CMK (cell line): ENCODE measurements at regions not wholly inside any gene's neighbourhood (a gene's known extent, or its start where the extent isn't known, plus 50 kb on each side); places are given as distances from the start of the nearest gene placed in this dataset.

Experiments
- DNase-seq: peaks from one replicate; pipeline ENCODE4 v3.0.0-alpha.2; 2010; ENCODE audit warnings: low read depth

DNA sequence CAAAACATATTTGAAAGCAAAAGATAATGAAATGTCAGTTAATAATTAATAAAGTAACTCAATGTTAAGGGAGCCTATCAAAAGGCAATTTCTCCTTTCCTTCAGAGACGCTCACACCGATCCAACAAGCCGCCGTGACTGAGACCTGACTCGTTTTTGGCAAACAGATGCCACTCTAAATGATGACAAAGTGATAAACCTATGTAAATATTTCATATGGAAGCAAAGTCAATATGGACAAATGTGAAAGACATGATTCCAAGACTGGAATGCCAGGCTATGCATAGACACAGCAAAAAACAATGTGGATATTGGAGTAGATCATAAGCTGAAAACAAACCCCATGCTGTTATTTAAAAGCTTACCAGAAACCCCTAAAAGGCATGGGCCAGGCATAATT is 137.2 kb upstream of the SUCLG2 start:
- no peak for DNase-seq

DNA sequence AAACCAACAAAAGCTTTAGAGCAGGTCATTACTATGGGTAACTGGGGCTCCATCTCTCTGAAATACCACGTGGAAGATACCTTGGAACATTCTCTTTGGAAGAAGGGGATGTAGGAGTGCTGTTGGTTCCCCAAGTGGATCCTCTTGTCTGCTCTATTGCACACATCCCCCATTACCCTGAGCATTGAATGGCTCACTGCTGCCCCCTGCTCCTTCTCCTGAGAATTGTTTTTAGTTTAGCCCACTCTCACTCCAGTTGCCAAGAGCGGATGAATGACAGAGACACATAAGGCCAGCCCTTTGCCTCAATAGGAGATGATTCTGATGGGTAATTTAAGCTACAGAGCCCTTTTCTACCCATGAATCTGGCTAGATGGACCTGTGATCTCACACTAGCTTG is 135.6 kb upstream of the SUCLG2 start:
- no peak for DNase-seq

- no peak for DNase-seq
Measured at GRCh38 chr3:67788396-67788795, 134.0 kb upstream of the SUCLG2 start.

DNA sequence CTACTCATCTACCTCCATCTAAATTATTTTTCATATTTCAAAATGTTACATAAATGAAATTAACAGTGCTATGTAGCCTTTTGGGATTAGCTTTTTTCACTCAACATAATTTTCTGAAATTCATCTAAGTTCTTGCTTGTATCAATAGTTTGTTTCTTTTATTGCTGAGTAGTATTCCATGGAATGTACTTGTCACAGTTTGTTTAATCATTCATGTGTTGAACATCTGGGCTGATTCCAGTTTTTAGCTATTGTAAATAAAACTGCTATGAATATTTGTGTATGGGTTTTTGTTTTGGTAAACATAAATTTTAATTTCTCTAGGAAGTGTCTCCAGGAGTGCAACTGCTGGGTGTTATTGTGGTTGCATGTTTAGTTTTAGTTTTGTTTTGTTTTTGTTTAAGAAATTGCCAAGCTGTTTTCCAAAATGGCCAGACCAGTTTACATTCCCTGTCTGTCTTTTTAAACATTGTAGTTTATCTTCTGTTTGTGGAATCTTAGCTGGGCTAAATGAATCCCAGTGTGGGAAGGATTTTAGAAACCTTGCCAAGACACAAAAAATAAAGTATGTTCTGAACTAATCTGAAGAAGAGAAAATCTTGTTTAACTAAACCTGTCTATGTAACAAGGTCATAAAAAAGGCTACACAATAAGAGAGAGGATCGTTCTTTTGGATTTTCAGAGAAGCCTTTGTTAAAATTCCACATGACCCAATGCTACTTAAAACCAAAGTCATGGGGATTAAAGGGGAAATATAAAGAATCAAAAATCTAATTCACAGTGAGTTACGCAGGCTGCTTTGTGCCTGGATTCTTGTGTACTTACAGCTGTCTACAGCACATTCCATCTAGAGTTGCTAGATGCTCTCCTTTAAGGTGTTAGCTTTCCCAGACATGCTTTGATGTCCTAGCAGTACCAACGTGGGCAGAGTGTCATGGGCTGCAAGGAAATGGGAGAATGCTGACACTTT is 129.2 kb upstream of the SUCLG2 start:
- DNase-seq = no peak

GRCh38 chr3:67781871-67782270 is 127.5 kb upstream of the SUCLG2 start:
- no peak for DNase-seq

DNA sequence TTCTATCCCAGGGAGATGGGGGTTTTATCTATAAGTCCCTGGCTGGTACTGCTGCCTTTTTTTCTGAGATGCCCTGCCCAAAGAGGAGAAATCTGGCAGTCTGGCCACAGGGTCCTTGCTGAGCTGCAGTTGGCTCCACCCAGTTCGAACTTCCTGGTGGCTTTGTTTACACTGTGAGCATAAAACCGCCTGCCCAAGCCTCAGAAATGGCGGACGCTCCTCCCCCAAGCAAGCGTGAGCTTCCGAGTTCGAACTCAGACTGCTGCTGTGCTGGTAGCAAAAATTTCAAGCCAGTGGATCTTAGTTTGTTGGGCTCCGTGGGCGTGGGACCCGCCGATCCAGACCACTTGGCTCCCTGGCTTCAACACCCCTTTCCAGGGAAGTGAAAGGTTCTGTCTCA is 126.8 kb upstream of the SUCLG2 start:
- DNase-seq = no peak

DNA sequence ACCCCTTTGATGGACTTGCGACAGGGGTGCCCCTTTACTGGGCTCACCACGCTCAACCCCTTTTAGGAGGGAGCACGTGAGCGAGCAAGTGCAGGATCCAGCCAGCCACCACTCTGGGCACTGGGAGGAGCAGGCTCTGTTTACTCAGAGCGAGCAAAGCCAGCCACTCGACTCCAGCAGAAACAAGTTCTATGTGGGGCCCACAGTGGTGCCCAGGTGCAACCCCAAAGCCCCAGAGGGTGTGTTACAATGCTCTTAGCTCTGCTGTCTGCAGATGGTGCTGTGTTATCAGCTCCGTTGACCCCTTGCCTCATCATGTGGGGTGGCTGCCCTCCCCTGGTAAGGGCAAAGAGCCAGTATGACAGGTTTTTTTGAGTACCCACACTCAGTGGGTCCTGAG is 120.3 kb upstream of the SUCLG2 start:
- no peak for DNase-seq

DNA sequence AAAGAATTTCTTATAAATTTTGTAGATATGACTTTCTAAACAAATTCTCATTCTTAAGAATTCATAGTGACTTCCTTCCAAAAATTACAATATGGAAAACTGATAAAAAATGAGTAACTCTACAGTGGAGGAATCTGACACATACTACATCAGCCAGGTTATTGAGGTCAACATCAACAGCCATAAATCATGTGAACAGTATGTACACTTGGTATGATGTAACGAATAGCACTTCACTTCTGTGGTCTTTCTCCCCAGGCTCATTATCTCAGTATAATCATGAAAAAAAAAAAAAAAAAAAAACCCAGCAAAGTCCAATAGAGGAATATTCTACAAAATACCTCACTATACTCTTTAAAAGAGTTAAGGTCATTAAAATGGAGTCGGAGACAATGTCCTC is 111.2 kb upstream of the SUCLG2 start:
- no peak for DNase-seq

DNA sequence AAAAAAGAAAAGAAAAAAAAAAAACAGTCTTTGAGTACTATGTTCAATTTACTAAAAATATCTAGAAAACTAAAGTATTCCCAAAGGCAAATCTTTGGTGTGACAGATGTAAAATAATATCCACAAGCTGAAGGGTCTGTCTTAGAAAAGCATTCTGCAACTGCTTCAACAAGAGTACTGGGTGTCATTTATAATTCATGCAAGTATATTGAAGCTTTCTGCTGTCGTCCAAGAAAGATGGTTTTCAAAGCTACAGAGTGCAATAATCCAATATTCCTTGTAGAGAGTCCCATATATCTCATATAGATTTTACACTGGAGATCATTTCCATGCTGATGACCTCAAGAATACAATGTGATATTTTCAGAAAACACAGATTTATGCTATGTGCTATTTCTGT is 90.9 kb upstream of the SUCLG2 start:
- no peak for DNase-seq

GRCh38 chr3:67744699-67745098 is 90.3 kb upstream of the SUCLG2 start:
- no peak for DNase-seq

GRCh38 chr3:67739851-67740250 is 85.4 kb upstream of the SUCLG2 start:
- no peak for DNase-seq

DNA sequence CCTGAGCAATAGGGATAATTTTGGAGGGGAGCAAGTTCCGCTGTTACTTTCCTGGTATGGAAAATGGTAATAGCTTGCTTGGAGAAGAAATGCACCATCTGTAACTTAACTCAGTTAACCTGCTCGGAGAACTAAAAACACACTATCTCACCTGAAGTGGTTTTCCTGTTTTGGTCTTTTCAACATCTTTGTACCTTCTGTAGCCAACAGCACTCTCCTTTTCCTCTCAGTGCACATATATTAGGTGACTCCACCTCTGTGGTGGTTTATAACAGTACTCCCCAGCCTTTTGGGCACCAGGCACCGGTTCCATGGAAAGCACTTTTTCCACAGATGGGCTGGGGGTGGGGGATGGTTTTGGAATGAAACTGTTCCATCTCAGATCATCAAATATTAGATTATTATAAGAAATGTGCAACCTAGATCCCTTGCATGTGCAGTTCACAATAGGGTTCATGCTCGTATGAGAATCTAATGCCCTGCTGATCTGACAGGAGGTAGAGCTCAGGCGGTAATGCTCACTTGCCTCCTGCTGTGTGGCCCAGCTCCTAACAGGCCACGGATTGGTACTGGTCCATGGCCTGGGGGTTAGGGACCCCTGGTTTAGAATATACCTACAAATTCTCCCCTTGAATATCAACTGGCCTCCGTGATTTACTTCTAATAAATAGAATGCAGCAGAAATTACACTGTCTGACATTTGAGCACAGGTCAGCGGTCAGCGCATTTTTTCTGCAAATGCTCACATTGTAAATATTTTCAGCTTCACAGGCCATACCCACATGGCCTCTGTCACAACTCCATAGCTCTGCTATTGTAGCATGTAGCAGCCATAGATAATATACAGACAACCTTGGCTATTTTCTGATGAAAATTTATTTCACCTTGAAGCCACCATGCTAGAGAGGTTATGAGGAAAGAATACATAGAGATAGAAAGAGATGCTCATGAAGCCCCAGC is 83.8 kb upstream of the SUCLG2 start:
- DNase-seq = no peak

- no peak for DNase-seq
Measured at GRCh38 chr3:67737140-67737539, 82.7 kb upstream of the SUCLG2 start.

GRCh38 chr3:67733269-67733950 is 79.0 kb upstream of the SUCLG2 start:
- DNase-seq = no peak

GRCh38 chr3:67724434-67724833 is 70.0 kb upstream of the SUCLG2 start:
- DNase-seq = no peak

- no peak for DNase-seq
Measured at GRCh38 chr3:67723863-67724262, 69.5 kb upstream of the SUCLG2 start.

GRCh38 chr3:67719333-67719732 is 64.9 kb upstream of the SUCLG2 start:
- DNase-seq = no peak

DNA sequence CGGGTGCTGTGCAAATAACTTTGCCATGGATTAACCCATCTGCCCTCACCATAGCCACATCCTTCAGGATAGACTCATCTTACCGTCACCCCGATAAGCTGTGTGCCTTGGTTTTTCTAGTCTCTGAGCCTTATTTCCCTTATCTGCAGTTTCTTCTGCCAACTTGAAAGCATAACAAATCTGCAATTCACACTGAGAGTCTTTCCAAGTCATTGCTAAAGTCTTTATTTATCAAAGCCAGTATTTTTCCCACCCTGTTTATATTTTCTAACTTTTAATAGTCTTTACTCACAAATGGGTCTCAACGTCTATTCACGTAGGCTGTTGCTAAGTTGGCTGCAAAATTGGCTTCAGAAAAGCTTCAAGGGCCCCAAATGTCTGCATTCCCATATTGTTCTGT is 61.6 kb upstream of the SUCLG2 start:
- DNase-seq = no peak

DNA sequence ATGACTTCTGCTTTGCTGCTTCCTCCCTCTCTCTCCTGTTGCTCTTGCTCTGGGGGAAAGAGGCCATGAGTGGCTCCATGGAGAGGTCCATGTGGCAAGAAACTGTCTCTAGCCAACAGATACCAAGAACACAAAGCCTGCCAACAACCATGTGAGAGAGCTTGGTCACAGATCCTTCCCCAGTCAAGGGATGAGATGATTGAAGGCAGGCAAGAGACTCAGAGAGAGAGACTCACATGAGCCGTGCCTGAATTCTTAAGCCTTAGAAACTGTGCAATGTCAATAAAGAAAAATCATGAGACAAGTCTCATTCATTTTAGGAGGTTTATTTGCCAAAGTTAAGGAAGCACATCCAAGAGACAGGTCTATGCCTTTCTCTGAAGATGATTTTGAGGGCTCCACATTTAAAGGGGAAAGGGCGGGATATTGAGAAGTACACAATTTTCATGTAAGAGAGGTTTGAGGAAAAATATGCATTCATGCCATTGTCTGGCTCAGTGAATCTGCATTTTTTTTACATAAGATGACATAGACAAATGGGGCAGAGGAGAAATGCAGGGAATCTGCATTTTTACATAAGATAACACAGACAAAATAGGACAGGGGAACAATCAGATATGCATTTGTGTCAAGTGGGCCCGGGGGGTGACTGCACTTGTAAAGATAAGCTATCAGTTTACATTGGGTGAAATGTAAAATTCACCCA is 59.5 kb upstream of the SUCLG2 start:
- DNase-seq = no peak

DNA sequence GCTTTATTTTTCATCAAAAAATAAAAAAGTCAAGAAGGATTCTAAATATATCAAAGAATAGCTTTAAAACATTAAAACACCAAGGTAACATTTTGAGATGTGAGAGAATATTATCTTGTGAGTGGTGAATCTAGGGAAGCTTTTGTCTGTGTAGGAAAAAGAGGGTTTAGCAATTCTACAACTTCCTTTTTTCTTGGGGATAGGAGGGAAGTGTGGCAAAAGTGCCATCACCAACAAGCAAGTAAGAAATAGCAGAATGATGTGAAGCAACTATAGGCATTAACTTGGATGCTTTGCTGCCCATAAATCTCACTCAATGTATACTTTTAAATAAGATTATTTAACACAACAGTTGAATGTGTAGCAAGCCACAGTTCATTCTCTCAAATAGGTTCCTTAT is 57.8 kb upstream of the SUCLG2 start:
- no peak for DNase-seq

GRCh38 chr3:67710396-67710795 is 56.0 kb upstream of the SUCLG2 start:
- no peak for DNase-seq

GRCh38 chr3:67706934-67707333 is 52.5 kb upstream of the SUCLG2 start:
- DNase-seq = no peak
